Brain microvascular endothelial cell (primary cell): ENCODE measurements at regions not wholly inside any gene's neighbourhood (a gene's known extent, or its start where the extent isn't known, plus 50 kb on each side); places are given as distances from the start of the nearest gene placed in this dataset.

Source experiments
- DNase-seq: peaks from one replicate; pipeline ENCODE4 v3.0.0-alpha.2; 2020
- H3K27ac ChIP-seq: fragments of 250-450 bp; sonication (Bioruptor Pico); 2 replicates; pipeline ENCODE4 v1.5.1; 2020; ENCODE audit warnings: mild to moderate bottlenecking, moderate library complexity
- H3K27me3 ChIP-seq: fragments of 250-450 bp; sonication (Bioruptor Pico); replicated peaks from 2 replicates; pipeline ENCODE4 v1.5.1; 2020; ENCODE audit warnings: mild to moderate bottlenecking
- H3K36me3 ChIP-seq: fragments of 250-450 bp; sonication (Bioruptor Pico); replicated peaks from 2 replicates; pipeline ENCODE4 v1.5.1; 2020; ENCODE audit warnings: mild to moderate bottlenecking
- H3K4me3 ChIP-seq: 2 replicates; pipeline ENCODE4 v1.5.1; 2011; ENCODE audit warnings: low read depth, mild to moderate bottlenecking, control low read depth, low read length, moderate library complexity
- CTCF ChIP-seq: IDR thresholded peaks from 2 replicates; pipeline ENCODE4 v1.5.1; 2011; ENCODE audit warnings: low read depth, mild to moderate bottlenecking, moderate library complexity, low read length, control low read depth, inconsistent platforms; ENCODE audit errors: missing control alignments
- in situ Hi-C: cut with HindIII; loops from 2 replicates; pipeline ENCODE4 v1.10.0; 2017; ENCODE audit warnings: low sequenced_read_pairs, low pct_ligation_motif_present

GRCh38 chr5:36531401-36531800 lies 75.0 kb upstream of the SLC1A3 start:
- Histone ChIP-seq H3K27ac (no peak overlapping the region), H3K27me3 (no peaks in the 10 kb centered on the region), H3K4me3 (no peak overlapping the region), H3K36me3 (no peaks in the 10 kb centered on the region)
- DNase-seq = no peak
- in situ Hi-C loops = no loop called here
- TF ChIP-seq CTCF = no peak

GRCh38 chr5:36535378-36535777 lies 71.0 kb upstream of the SLC1A3 start:
- Histone ChIP-seq H3K27ac (no peak overlapping the region), H3K27me3 (no peaks in the 10 kb centered on the region), H3K4me3 (no peak overlapping the region), H3K36me3 (no peaks in the 10 kb centered on the region)
- in situ Hi-C loops = no loop called here
- no peak for DNase-seq
- no peak for TF ChIP-seq CTCF

- Histone ChIP-seq H3K27ac (no peak overlapping the region), H3K36me3 (no peaks in the 10 kb centered on the region), H3K4me3 (no peak overlapping the region), H3K27me3 (no peaks in the 10 kb centered on the region)
- no peak for DNase-seq
- TF ChIP-seq CTCF = no peak
- in situ Hi-C loops = no loop called here
Observed at GRCh38 chr5:36535859-36536615, 70.4 kb upstream of the SLC1A3 start.

- Histone ChIP-seq H3K36me3 (no peaks in the 10 kb centered on the region), H3K27ac (no peak overlapping the region), H3K27me3 (no peaks in the 10 kb centered on the region), H3K4me3 (no peak overlapping the region)
- no peak for DNase-seq
- in situ Hi-C loops = no loop called here
- TF ChIP-seq CTCF = no peak
Observed at GRCh38 chr5:36536616-36537005, 69.8 kb upstream of the SLC1A3 start.

- Histone ChIP-seq H3K36me3 (no peaks in the 10 kb centered on the region), H3K27ac (no peak overlapping the region), H3K27me3 (no peaks in the 10 kb centered on the region), H3K4me3 (no peak overlapping the region)
- in situ Hi-C loops = no loop called here
- no peak for DNase-seq
- TF ChIP-seq CTCF = no peak
Observed at GRCh38 chr5:36537724-36538123, 68.7 kb upstream of the SLC1A3 start.
